Tibial nerve (tissue), 3 donors: ENCODE measurements at regions not wholly inside any gene's neighbourhood (a gene's known extent, or its start where the extent isn't known, plus 50 kb on each side); places are given as distances from the start of the nearest gene placed in this dataset.

Experiments used
- POLR2A ChIP-seq, 2 donors: fragments of 450-650 bp; IDR thresholded peaks; one replicate each; pipeline ENCODE4 v1.6.1; 2017; ENCODE audit warnings: antibody characterized with exemption in 2 of 2, mild to moderate bottlenecking in 2 of 2, moderate library complexity in 2 of 2
- TF ChIP-seq, protein P1 (sequence below), 5 experiments: fragments of 200-600 bp in 3 of 5; fragments of 450-650 bp in 2 of 5; sonication (generic) in 3 of 5; IDR thresholded peaks; one replicate each; pipeline ENCODE4 v1.5.1; 2016 to 2019; ENCODE audit warnings: antibody characterized with exemption in 5 of 5, mild to moderate bottlenecking in 3 of 5, moderate library complexity in 2 of 5

GRCh38 chr1:14495381-14495780 is 103.1 kb upstream of the KAZN start:
- no peak for TF ChIP-seq POLR2A (IDR thresholded peaks at IDR 0.05)
- TF ChIP-seq, protein P1, sequence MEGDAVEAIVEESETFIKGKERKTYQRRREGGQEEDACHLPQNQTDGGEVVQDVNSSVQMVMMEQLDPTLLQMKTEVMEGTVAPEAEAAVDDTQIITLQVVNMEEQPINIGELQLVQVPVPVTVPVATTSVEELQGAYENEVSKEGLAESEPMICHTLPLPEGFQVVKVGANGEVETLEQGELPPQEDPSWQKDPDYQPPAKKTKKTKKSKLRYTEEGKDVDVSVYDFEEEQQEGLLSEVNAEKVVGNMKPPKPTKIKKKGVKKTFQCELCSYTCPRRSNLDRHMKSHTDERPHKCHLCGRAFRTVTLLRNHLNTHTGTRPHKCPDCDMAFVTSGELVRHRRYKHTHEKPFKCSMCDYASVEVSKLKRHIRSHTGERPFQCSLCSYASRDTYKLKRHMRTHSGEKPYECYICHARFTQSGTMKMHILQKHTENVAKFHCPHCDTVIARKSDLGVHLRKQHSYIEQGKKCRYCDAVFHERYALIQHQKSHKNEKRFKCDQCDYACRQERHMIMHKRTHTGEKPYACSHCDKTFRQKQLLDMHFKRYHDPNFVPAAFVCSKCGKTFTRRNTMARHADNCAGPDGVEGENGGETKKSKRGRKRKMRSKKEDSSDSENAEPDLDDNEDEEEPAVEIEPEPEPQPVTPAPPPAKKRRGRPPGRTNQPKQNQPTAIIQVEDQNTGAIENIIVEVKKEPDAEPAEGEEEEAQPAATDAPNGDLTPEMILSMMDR (IDR thresholded peaks at IDR 0.05), result no peak
